ENCODE measurements at regions not wholly inside any gene's neighbourhood (a gene's known extent, or its start where the extent isn't known, plus 50 kb on each side); places are given as distances from the start of the nearest gene placed in this dataset.

DNA sequence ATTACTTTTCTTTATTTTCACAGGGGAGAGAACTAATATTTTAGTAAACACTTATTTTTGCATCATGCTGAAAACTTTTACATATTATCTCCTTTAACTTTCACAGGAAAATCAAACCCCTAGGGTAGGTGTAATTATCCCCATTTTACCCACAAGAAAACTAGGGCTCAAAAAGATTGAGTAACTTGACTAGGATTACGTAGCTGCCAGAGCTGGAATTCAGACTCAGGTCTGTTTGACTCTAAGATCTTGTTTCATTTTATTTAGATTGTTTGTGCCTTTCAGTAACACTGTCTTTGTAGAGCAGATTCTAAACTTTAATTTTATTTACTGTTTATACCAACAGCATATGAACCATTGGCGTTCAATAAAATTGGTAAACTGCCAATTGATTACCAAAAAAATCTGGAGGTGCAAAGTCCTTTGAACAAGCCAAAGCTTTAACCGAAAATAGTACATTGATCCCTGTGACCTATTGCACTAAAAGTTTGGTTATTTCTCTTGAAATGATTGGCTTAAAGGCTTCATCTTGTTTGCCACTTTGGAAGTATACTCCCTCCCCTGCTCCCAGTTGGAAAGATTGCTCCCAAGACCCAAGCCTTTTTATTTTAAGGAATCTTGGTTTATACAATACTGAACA is 71.0 kb upstream of the WDR26 start:
- TF ChIP-seq, protein P1, sequence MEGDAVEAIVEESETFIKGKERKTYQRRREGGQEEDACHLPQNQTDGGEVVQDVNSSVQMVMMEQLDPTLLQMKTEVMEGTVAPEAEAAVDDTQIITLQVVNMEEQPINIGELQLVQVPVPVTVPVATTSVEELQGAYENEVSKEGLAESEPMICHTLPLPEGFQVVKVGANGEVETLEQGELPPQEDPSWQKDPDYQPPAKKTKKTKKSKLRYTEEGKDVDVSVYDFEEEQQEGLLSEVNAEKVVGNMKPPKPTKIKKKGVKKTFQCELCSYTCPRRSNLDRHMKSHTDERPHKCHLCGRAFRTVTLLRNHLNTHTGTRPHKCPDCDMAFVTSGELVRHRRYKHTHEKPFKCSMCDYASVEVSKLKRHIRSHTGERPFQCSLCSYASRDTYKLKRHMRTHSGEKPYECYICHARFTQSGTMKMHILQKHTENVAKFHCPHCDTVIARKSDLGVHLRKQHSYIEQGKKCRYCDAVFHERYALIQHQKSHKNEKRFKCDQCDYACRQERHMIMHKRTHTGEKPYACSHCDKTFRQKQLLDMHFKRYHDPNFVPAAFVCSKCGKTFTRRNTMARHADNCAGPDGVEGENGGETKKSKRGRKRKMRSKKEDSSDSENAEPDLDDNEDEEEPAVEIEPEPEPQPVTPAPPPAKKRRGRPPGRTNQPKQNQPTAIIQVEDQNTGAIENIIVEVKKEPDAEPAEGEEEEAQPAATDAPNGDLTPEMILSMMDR (IDR thresholded peaks at IDR 0.05), result no peak
- Mint-ChIP-seq H3K9me3 (no peaks in the 10 kb centered on the region), H3K36me3 (ENCODE audit: low read depth) (no peaks in the 10 kb centered on the region), H3K4me1 (ENCODE audit: low read depth) (peaks cover 18% of the 10 kb centered on the region), H3K4me3 (no peak overlapping the region), H3K27me3 (no peaks in the 10 kb centered on the region), H3K27ac (no peak overlapping the region)
- no peaks in the 10 kb centered on the region for H3K36me3 ChIP-seq (ENCODE audit: insufficient read depth, low read length)
- no peak overlapping the region for H3K27ac ChIP-seq (ENCODE audit: low read depth in 1 of 2, low read length in 2 of 2)
- POLR2A ChIA-PET, result no interaction called here
- no peaks in the 10 kb centered on the region for H3K27me3 ChIP-seq (ENCODE audit: control insufficient read depth in 1 of 2, insufficient read depth in 2 of 2, low read length in 2 of 2)
- intact Hi-C loops (cut with DNase I, micrococcal nuclease), result no loop called here
- H3K9me3 ChIP-seq (ENCODE audit: control insufficient read depth in 1 of 2, insufficient read depth in 1 of 2, low read length in 2 of 2), result no peaks in the 10 kb centered on the region
- DNase-seq, result no peak
- H3K4me1 ChIP-seq (ENCODE audit: insufficient read depth, low read length), result peaks cover 7% of the 10 kb centered on the region
- H3K4me3 ChIP-seq (ENCODE audit: low read length), result no peak overlapping the region
- CTCF ChIA-PET, result no interaction called here
- no peak for ATAC-seq (ENCODE audit: poor library complexity)

DNA sequence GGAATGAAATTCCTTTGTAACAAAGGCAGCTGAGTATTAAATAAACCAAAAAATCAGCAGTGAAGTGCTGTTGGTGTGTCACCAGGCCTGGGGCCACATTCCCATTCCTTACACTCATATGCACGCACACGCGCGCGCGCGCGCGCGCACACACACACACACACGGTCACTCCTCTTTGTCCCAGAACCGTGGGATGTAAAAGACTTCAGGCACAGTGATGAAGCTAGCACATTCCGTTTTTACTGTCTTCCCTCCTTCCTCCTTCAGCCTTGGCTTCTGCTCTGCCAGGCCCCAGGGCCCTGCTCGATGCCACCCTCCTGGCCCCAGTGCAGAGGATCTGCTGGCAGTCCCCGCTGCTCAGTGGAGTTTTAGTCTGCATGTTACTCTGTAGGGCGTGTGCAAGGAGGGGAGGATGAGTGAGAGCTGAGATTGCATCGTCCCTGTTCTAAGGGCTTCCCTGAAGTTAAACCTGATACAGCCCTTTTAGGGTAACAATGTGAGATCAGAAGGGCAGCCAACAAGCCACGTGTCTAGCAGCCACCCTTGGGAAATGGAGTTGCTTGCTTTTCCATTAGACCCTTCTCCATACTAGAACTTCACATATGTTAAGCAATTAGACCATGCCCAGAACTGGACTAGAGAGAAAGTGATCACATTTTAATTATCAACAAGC is 71.7 kb upstream of the WDR26 start:
- Histone ChIP-seq H3K4me3 (ENCODE audit: low read length) (no peak overlapping the region), H3K4me1 (ENCODE audit: insufficient read depth, low read length) (peaks cover 7% of the 10 kb centered on the region), H3K27me3 (ENCODE audit: control insufficient read depth in 1 of 2, insufficient read depth in 2 of 2, low read length in 2 of 2) (no peaks in the 10 kb centered on the region), H3K9me3 (ENCODE audit: control insufficient read depth in 1 of 2, insufficient read depth in 1 of 2, low read length in 2 of 2) (no peaks in the 10 kb centered on the region), H3K36me3 (ENCODE audit: insufficient read depth, low read length) (no peaks in the 10 kb centered on the region), H3K27ac (ENCODE audit: low read depth in 1 of 2, low read length in 2 of 2) (no peak overlapping the region)
- ATAC-seq (ENCODE audit: poor library complexity), result no peak
- no peak for DNase-seq
- peaks cover 12% of the 10 kb centered on the region for H3K4me1 Mint-ChIP-seq (ENCODE audit: low read depth)
- H3K27ac Mint-ChIP-seq, result no peak overlapping the region
- ChIA-PET CTCF (no interaction called here), POLR2A (no interaction called here)
- no peaks in the 10 kb centered on the region for H3K9me3 Mint-ChIP-seq
- no peak overlapping the region for H3K4me3 Mint-ChIP-seq
- intact Hi-C loops (cut with DNase I, micrococcal nuclease), result no loop called here
- H3K27me3 Mint-ChIP-seq, result no peaks in the 10 kb centered on the region
- TF ChIP-seq, protein P1 (IDR thresholded peaks at IDR 0.05), result no peak
- H3K36me3 Mint-ChIP-seq (ENCODE audit: low read depth), result no peaks in the 10 kb centered on the region

DNA sequence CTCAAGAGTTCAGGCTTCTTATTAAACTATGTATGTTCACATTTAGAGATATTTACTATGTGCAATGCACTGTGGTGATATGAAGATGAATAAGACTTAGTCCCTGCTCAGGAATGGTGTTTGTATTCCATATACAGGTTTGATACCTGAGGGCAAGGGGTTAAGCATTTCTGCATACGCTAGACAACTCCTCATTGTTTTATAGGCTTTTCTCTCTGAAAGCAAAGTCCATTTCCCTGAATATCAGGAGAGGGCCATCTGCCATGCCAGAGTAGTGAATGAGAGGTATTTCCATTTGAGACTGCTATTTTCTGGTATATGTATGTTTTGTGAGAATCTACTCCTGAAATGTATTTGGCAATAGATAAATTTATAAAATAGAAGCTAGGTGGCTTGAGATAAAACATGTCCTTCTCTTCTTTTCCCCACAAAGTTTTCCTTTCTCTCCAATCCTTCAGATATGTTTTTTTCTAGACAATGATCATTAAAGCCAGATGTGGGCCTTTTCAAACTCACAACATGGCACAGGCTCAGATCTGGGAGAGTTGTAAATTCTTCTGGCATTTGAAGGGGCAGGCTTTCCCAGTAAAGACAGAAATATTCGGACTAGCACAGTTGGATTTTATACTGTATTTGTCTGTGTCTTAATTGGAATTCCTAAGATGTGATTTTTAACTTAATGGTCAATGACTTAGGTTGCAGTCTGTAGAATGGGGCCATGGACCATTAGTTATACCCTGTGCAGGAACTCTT is 73.3 kb upstream of the WDR26 start:
- ATAC-seq (ENCODE audit: poor library complexity), result no peak
- intact Hi-C loops (cut with DNase I, micrococcal nuclease), result no loop called here
- Histone ChIP-seq H3K36me3 (ENCODE audit: insufficient read depth, low read length) (no peaks in the 10 kb centered on the region), H3K27ac (ENCODE audit: low read depth in 1 of 2, low read length in 2 of 2) (no peak overlapping the region), H3K27me3 (ENCODE audit: control insufficient read depth in 1 of 2, insufficient read depth in 2 of 2, low read length in 2 of 2) (no peaks in the 10 kb centered on the region), H3K4me1 (ENCODE audit: insufficient read depth, low read length) (peaks cover 7% of the 10 kb centered on the region), H3K9me3 (ENCODE audit: control insufficient read depth in 1 of 2, insufficient read depth in 1 of 2, low read length in 2 of 2) (no peaks in the 10 kb centered on the region), H3K4me3 (ENCODE audit: low read length) (no peak overlapping the region)
- Mint-ChIP-seq H3K36me3 (ENCODE audit: low read depth) (no peaks in the 10 kb centered on the region), H3K27ac (no peak overlapping the region), H3K9me3 (no peaks in the 10 kb centered on the region), H3K27me3 (no peaks in the 10 kb centered on the region), H3K4me1 (ENCODE audit: low read depth) (peaks cover 5% of the 10 kb centered on the region), H3K4me3 (no peak overlapping the region)
- TF ChIP-seq, protein P1 (IDR thresholded peaks at IDR 0.05), result no peak
- DNase-seq, result no peak
- CTCF ChIA-PET, result no interaction called here
- POLR2A ChIA-PET, result no interaction called here
